ENCODE measurements at regions not wholly inside any gene's neighbourhood (a gene's known extent, or its start where the extent isn't known, plus 50 kb on each side); places are given as distances from the start of the nearest gene placed in this dataset.

DNA sequence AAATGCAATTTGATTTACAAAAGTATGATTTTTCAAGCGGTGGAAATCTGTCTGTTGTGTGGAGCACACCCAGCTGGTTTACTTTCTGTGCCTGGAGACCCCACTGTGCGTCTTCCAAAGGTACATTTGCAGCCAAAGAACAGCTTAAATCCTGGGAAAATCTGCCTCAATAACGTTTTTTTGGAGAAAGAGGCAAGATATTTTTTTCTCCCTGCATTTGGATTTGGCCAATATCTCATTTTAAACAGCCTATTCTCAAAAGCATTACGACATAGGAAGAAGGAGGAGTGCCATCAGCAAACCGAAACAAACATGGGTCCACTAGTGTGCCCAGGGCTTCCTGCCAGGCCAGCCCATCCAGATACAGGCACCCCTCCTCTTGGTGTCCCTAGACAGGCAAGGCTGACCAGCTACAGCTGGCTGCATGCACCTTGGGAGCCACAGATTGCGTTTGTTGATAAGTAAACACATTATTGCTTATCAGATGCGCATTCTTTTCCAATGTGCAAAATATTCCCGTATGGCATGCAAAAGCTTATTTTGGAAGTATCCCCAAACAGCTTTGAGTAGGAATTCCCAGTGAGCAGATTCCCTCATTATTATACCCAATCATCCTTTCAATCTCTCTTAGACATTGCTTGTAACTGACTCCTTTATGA, 184.5 kb upstream of the MARCKS start:
- TF ChIP-seq, protein P1, sequence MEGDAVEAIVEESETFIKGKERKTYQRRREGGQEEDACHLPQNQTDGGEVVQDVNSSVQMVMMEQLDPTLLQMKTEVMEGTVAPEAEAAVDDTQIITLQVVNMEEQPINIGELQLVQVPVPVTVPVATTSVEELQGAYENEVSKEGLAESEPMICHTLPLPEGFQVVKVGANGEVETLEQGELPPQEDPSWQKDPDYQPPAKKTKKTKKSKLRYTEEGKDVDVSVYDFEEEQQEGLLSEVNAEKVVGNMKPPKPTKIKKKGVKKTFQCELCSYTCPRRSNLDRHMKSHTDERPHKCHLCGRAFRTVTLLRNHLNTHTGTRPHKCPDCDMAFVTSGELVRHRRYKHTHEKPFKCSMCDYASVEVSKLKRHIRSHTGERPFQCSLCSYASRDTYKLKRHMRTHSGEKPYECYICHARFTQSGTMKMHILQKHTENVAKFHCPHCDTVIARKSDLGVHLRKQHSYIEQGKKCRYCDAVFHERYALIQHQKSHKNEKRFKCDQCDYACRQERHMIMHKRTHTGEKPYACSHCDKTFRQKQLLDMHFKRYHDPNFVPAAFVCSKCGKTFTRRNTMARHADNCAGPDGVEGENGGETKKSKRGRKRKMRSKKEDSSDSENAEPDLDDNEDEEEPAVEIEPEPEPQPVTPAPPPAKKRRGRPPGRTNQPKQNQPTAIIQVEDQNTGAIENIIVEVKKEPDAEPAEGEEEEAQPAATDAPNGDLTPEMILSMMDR (IDR thresholded peaks at IDR 0.05) = no peak
- TF ChIP-seq POLR2AphosphoS5 (IDR thresholded peaks at IDR 0.05; ENCODE audit: low read depth, low read length) (no peak), TCF7L2 (IDR thresholded peaks at IDR 0.05; ENCODE audit: low read depth, low read length) (no peak)
